Type B pancreatic cell (in vitro differentiated cells): ENCODE measurements at regions not wholly inside any gene's neighbourhood (a gene's known extent, or its start where the extent isn't known, plus 50 kb on each side); places are given as distances from the start of the nearest gene placed in this dataset.

Source experiments
- DNase-seq: peaks from one replicate; pipeline ENCODE4 v3.0.0; 2021; ENCODE audit warnings: mixed read lengths; ENCODE audit not compliant: unreplicated experiment; ENCODE audit errors: extremely low spot score
- H3K27ac Mint-ChIP-seq: 2 replicates; pipeline ENCODE4 v1.8.0; 2021; ENCODE audit warnings: mild to moderate bottlenecking, mixed read lengths
- H3K27me3 Mint-ChIP-seq: 2 replicates; pipeline ENCODE4 v1.8.0; 2021; ENCODE audit warnings: mixed read lengths
- H3K36me3 Mint-ChIP-seq: 2 replicates; pipeline ENCODE4 v1.8.0; 2021; ENCODE audit warnings: mixed read lengths
- H3K4me1 Mint-ChIP-seq: one replicate; pipeline ENCODE4 v1.8.0; 2021; ENCODE audit warnings: mixed read lengths; ENCODE audit not compliant: unreplicated experiment
- H3K4me3 Mint-ChIP-seq: 2 replicates; pipeline ENCODE4 v1.8.0; 2021; ENCODE audit warnings: mild to moderate bottlenecking, mixed read lengths
- H3K9me3 Mint-ChIP-seq: 2 replicates; pipeline ENCODE4 v1.8.0; 2021; ENCODE audit warnings: mixed read lengths
- TF ChIP-seq, protein P1 (sequence below): fragments of 200-600 bp; sonication (generic); conservative IDR thresholded peaks from 2 replicates; pipeline ENCODE4 v1.5.0; 2021; ENCODE audit warnings: antibody characterized with exemption, mild to moderate bottlenecking

DNA sequence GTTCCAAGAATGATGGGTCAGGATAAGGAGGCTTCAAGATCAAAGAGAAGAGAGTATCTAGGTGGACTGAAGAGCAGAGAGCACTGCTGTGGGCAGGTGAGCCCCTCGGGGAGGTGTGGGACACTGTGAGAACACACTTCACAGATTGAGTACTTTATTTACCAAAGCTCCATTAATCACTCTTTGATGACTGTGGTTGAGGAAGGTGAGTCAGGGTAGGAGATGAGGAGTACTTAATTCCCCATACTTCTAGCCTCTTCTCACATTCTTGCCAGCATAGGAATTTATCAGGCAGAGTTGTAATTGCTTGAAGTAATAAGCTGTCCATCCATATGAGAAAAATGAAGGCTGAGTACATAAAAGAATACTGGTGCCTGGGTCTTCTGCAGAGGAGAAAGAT lies 375.3 kb downstream of the PCDH10 start:
- Mint-ChIP-seq H3K4me3 (no peak overlapping the region), H3K27me3 (no peaks in the 10 kb centered on the region), H3K27ac (no peak overlapping the region), H3K4me1 (no peaks in the 10 kb centered on the region), H3K36me3 (no peaks in the 10 kb centered on the region), H3K9me3 (no peaks in the 10 kb centered on the region)
- no peak for DNase-seq
- TF ChIP-seq, protein P1, sequence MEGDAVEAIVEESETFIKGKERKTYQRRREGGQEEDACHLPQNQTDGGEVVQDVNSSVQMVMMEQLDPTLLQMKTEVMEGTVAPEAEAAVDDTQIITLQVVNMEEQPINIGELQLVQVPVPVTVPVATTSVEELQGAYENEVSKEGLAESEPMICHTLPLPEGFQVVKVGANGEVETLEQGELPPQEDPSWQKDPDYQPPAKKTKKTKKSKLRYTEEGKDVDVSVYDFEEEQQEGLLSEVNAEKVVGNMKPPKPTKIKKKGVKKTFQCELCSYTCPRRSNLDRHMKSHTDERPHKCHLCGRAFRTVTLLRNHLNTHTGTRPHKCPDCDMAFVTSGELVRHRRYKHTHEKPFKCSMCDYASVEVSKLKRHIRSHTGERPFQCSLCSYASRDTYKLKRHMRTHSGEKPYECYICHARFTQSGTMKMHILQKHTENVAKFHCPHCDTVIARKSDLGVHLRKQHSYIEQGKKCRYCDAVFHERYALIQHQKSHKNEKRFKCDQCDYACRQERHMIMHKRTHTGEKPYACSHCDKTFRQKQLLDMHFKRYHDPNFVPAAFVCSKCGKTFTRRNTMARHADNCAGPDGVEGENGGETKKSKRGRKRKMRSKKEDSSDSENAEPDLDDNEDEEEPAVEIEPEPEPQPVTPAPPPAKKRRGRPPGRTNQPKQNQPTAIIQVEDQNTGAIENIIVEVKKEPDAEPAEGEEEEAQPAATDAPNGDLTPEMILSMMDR, result no peak

DNA sequence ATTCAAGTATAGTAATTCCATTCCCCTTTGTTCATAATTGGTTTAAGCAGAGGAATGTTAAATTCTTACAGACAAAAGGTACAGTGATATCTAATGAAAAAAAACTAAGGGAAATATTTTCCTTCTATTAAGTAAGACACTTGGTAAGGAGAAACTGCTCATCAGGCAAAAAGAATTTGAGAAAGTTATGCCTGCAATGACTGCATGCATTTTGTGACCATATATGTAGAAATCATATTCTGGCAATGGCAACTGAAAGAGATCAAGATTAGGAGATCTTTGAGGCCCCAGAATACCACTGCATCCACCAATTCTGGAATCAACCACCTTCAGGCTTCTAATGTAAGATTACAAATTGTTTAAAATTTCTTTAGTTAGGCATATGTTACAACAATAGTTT lies 364.8 kb downstream of the PCDH10 start:
- no peak for DNase-seq

DNA sequence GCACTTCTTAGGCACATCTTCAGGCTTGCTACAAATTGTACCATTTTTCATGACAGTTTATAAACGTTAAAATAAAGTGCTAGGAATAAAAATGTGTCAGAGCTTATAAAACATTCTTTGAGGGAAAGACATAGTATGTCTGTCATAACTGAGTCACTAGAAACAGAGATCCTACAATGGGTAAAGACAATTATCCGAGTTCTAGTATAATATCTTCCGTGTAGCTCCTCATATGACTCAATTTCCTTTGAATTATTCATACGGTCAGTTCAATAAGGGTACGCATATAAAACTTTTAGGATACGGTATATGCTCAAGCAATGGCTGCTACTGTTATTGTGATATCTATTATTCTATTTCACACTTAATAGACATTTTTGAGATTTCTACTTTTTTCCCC lies 349.1 kb downstream of the PCDH10 start:
- Mint-ChIP-seq H3K27ac (no peak overlapping the region), H3K4me3 (no peak overlapping the region), H3K4me1 (no peaks in the 10 kb centered on the region), H3K36me3 (no peaks in the 10 kb centered on the region), H3K9me3 (no peaks in the 10 kb centered on the region), H3K27me3 (no peaks in the 10 kb centered on the region)
- DNase-seq, result no peak
- TF ChIP-seq, protein P1, result no peak

More for the DNA sequence above, 364.8 kb downstream of the PCDH10 start:
- H3K36me3 Mint-ChIP-seq, result no peaks in the 10 kb centered on the region
- H3K27ac Mint-ChIP-seq, result no peak overlapping the region
- no peaks in the 10 kb centered on the region for H3K4me1 Mint-ChIP-seq
- no peak overlapping the region for H3K4me3 Mint-ChIP-seq
- TF ChIP-seq, protein P1, result no peak
- peaks cover 9% of the 10 kb centered on the region for H3K9me3 Mint-ChIP-seq
- H3K27me3 Mint-ChIP-seq, result no peaks in the 10 kb centered on the region

DNA sequence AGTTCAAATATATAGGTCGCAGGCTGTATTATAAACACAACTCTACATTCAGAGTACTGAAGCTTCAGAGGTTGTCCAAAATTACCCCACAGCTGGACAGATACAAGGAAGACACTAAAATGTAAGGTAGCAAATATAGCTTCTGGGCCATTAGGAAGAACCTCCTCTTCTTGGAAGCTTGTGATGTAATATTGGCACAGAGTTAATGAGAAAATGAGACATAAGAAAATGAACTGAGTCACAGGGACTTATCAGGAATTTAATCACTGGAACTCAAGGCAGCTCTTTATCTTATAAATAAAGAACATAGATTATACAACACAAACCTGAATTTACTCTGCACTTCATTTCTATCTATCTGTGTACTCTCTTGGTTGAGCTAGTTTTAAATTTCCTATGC lies 344.7 kb downstream of the PCDH10 start:
- no peaks in the 10 kb centered on the region for H3K27me3 Mint-ChIP-seq
- DNase-seq, result no peak
- no peak overlapping the region for H3K4me3 Mint-ChIP-seq
- H3K27ac Mint-ChIP-seq, result no peak overlapping the region
- no peaks in the 10 kb centered on the region for H3K9me3 Mint-ChIP-seq
- no peaks in the 10 kb centered on the region for H3K4me1 Mint-ChIP-seq
- TF ChIP-seq, protein P1, result no peak
- no peaks in the 10 kb centered on the region for H3K36me3 Mint-ChIP-seq

DNA sequence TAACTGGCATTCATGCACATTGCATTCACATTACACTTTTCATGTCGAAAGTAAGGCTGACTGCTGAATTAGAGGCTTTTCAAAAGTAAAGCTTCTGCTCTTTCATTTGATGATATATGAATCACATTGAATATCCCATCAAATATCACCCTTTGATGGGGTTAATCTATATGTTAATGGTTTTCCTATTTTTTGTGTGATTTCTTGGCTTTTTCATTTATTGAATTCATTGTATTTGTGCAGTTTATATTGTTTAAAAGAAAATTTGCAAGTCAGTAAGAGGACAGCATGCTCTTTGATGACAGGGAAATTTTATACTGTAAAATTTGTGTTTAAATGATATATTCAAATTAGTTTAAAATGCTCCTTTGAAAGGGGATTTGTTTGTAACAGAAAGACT lies 344.1 kb downstream of the PCDH10 start:
- no peak overlapping the region for H3K27ac Mint-ChIP-seq

DNA sequence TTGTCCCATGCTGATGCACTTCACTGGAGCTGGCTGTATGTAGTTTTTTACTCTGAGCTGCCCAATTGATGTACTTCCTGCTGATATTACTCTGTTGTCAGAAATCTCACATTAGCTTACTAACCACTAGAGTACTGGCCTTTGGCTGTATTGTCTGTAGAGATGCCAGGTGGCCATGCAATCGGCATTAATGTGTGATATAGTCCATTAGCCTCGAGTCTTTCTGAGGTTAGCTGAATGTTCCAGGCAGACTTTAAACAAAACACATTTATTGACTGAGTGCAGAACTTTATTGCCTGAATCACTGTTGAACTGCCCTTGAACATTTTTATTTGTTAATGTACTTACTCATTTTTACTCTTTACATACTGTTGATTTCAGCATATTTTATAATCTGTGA lies 335.2 kb downstream of the PCDH10 start:
- TF ChIP-seq, protein P1, result no peak
- Mint-ChIP-seq H3K4me1 (no peaks in the 10 kb centered on the region), H3K4me3 (no peak overlapping the region), H3K27me3 (no peaks in the 10 kb centered on the region), H3K9me3 (no peaks in the 10 kb centered on the region), H3K27ac (no peak overlapping the region), H3K36me3 (no peaks in the 10 kb centered on the region)
- no peak for DNase-seq

More for the DNA sequence above, 344.1 kb downstream of the PCDH10 start:
- Mint-ChIP-seq H3K36me3 (no peaks in the 10 kb centered on the region), H3K9me3 (no peaks in the 10 kb centered on the region), H3K4me1 (no peaks in the 10 kb centered on the region), H3K4me3 (no peak overlapping the region), H3K27me3 (no peaks in the 10 kb centered on the region)
- DNase-seq, result no peak
- TF ChIP-seq, protein P1, result no peak
